Thoracic aorta (tissue), 2 donors: ENCODE measurements at regions not wholly inside any gene's neighbourhood (a gene's known extent, or its start where the extent isn't known, plus 50 kb on each side); places are given as distances from the start of the nearest gene placed in this dataset.

Experiments used
- ATAC-seq: fragments of 150-250 bp; one replicate; pipeline ENCODE4 v1.8.0; 2017; ENCODE audit warnings: low read depth; ENCODE audit not compliant: insufficient number of reproducible peaks, low FRiP score
- DNase-seq: peaks from one replicate; pipeline ENCODE4 v3.0.0-alpha.2; 2020; ENCODE audit warnings: low spot score
- H3K27ac ChIP-seq, 2 donors: fragments of 200-600 bp; sonication (generic); 1 replicate in 1 of 2; 2 replicates in 1 of 2; pipeline ENCODE4 v1.5.1; 2016; ENCODE audit warnings: mild to moderate bottlenecking in 2 of 2, moderate library complexity in 2 of 2
- H3K27me3 ChIP-seq: fragments of 200-600 bp; sonication (generic); replicated peaks from 2 replicates; pipeline ENCODE4 v1.6.0; 2016; ENCODE audit warnings: mild to moderate bottlenecking; ENCODE audit not compliant: insufficient read depth
- H3K36me3 ChIP-seq: fragments of 200-600 bp; sonication (generic); one replicate; pipeline ENCODE4 v1.5.1; 2016
- H3K4me1 ChIP-seq, 2 donors: fragments of 200-600 bp; sonication (generic); 1 replicate in 1 of 2; 2 replicates in 1 of 2; pipeline versions ENCODE4 v1.5.1 to v1.6.0; 2016; ENCODE audit warnings: low read depth in 2 of 2, mild to moderate bottlenecking in 1 of 2; ENCODE audit not compliant: control insufficient read depth in 1 of 2
- H3K4me3 ChIP-seq: fragments of 200-600 bp; sonication (generic); 2 replicates; pipeline ENCODE4 v1.5.1; 2016; ENCODE audit warnings: mild to moderate bottlenecking
- H3K9me3 ChIP-seq: fragments of 200-600 bp; sonication (generic); 2 replicates; pipeline ENCODE4 v1.5.1; 2016
- TF ChIP-seq, protein P1 (sequence below): fragments of 200-600 bp; sonication (generic); IDR thresholded peaks from one replicate; pipeline ENCODE4 v1.5.1; 2019; ENCODE audit warnings: antibody characterized with exemption

GRCh38 chr6:130672153-130672552, 155.1 kb upstream of the SMLR1 start:
- DNase-seq (no peak), ATAC-seq (no peak)
- TF ChIP-seq, protein P1, sequence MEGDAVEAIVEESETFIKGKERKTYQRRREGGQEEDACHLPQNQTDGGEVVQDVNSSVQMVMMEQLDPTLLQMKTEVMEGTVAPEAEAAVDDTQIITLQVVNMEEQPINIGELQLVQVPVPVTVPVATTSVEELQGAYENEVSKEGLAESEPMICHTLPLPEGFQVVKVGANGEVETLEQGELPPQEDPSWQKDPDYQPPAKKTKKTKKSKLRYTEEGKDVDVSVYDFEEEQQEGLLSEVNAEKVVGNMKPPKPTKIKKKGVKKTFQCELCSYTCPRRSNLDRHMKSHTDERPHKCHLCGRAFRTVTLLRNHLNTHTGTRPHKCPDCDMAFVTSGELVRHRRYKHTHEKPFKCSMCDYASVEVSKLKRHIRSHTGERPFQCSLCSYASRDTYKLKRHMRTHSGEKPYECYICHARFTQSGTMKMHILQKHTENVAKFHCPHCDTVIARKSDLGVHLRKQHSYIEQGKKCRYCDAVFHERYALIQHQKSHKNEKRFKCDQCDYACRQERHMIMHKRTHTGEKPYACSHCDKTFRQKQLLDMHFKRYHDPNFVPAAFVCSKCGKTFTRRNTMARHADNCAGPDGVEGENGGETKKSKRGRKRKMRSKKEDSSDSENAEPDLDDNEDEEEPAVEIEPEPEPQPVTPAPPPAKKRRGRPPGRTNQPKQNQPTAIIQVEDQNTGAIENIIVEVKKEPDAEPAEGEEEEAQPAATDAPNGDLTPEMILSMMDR = no peak
- Histone ChIP-seq H3K27ac (no peak overlapping the region), H3K27me3 (no peaks in the 10 kb centered on the region), H3K36me3 (no peaks in the 10 kb centered on the region), H3K4me1 (peaks cover 7 to 15% of the 10 kb centered on the region in 2 donors), H3K4me3 (no peak overlapping the region), H3K9me3 (peaks cover 1% of the 10 kb centered on the region)

DNA sequence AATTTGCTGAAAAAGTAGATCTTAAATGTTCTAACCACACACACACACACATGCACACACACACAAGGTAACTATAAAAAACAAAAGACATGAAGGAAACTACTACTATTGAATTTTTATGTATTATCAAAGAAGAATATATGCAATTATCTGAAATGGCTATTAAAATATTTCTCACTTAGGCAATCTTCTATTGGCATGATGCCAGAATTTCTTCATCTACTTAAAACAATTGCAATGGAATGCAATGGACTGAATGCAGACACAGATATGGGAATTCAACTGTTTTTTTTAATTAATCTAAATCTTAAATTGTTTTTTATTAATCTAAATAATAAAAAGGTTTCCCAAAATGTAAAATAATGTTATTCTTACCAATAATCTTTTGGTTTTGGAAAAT, 152.6 kb upstream of the SMLR1 start:
- TF ChIP-seq, protein P1 = no peak
- Histone ChIP-seq H3K9me3 (peaks cover 10% of the 10 kb centered on the region), H3K36me3 (no peaks in the 10 kb centered on the region), H3K4me1 (peaks cover 7 to 20% of the 10 kb centered on the region in 2 donors), H3K27me3 (no peaks in the 10 kb centered on the region), H3K27ac (no peak overlapping the region), H3K4me3 (no peak overlapping the region)
- DNase-seq (no peak), ATAC-seq (no peak)

- no peak for ATAC-seq
- H3K27ac ChIP-seq = no peak overlapping the region
- TF ChIP-seq, protein P1 = no peak
These were observed 152.1 kb upstream of the SMLR1 start for GRCh38 chr6:130675072-130675471.

DNA sequence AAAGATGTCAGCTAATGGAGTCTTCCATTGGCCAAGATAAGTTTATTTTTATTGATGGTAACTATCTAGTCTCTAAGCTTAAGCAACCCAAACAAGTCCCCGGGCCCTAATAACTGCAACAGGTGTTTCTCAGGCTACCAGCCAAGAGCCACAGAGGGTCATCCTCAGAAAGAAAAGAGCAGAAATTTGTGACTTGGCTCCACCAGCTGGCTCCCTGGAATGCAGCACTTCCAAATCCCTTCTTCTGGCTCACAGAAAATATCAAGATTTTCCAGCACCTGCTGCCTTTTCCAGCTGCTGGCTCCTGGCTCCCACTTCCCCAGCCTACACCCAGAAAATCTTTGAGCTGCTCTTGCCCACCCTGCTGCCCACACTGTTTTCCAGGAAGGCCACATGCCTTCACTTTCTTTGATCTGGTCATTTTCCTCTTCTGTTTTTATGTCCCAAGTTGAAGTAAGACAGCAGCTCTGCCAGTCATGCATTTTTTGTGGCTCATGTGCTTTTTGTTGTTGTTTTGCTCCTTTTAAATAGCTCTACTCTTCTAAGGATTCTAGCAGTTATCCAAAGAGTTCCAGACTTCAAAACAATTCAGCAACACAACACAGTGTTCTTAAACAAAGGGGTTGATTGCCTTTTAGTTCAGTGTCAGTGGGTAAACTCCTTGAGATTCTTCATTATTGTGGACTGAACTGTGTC, 151.0 kb upstream of the SMLR1 start:
- no peaks in the 10 kb centered on the region for H3K27me3 ChIP-seq
- no peaks in the 10 kb centered on the region for H3K36me3 ChIP-seq
- no peak overlapping the region for H3K27ac ChIP-seq
- H3K9me3 ChIP-seq = peaks cover 10% of the 10 kb centered on the region
- DNase-seq = no peak
- no peak for ATAC-seq
- TF ChIP-seq, protein P1 = no peak
- H3K4me3 ChIP-seq = no peak overlapping the region
- peaks cover 16 to 31% of the 10 kb centered on the region in 2 donors for H3K4me1 ChIP-seq

More at GRCh38 chr6:130675072-130675471, 152.1 kb upstream of the SMLR1 start:
- peaks cover 10% of the 10 kb centered on the region for H3K9me3 ChIP-seq
- H3K4me1 ChIP-seq = peaks cover 10 to 24% of the 10 kb centered on the region in 2 donors
- H3K27me3 ChIP-seq = no peaks in the 10 kb centered on the region
- H3K4me3 ChIP-seq = no peak overlapping the region
- H3K36me3 ChIP-seq = no peaks in the 10 kb centered on the region
- no peak for DNase-seq

DNA sequence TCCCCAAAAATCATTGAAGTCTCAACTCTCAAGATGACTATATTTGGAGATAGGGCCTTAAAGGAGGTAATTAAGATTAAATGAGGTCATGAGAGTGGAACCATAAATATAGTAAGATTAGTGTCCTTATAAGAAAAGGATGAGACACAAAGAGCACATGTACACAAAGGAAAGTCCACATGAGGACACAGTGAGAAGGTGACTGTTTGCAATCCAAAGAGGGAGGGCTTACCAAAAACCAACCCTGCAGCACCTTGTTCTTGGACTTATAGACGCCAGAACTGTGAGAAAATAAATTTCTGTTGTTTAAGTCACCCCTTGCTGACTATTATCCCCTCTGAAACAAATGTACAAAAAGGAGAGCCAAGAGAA, 150.4 kb upstream of the SMLR1 start:
- Histone ChIP-seq H3K9me3 (peaks cover 10% of the 10 kb centered on the region), H3K27ac (no peak overlapping the region), H3K27me3 (no peaks in the 10 kb centered on the region), H3K4me3 (no peak overlapping the region), H3K36me3 (no peaks in the 10 kb centered on the region), H3K4me1 (peaks cover 20 to 36% of the 10 kb centered on the region in 2 donors)
- TF ChIP-seq, protein P1 = no peak
- DNase-seq (no peak), ATAC-seq (no peak)
